Type B pancreatic cell (in vitro differentiated cells): ENCODE measurements at regions not wholly inside any gene's neighbourhood (a gene's known extent, or its start where the extent isn't known, plus 50 kb on each side); places are given as distances from the start of the nearest gene placed in this dataset.

Source experiments
- DNase-seq: peaks from one replicate; pipeline ENCODE4 v3.0.0; 2021; ENCODE audit warnings: mixed read lengths; ENCODE audit not compliant: unreplicated experiment; ENCODE audit errors: extremely low spot score
- H3K27ac Mint-ChIP-seq: 2 replicates; pipeline ENCODE4 v1.8.0; 2021; ENCODE audit warnings: mild to moderate bottlenecking, mixed read lengths
- H3K27me3 Mint-ChIP-seq: 2 replicates; pipeline ENCODE4 v1.8.0; 2021; ENCODE audit warnings: mixed read lengths
- H3K36me3 Mint-ChIP-seq: 2 replicates; pipeline ENCODE4 v1.8.0; 2021; ENCODE audit warnings: mixed read lengths
- H3K4me1 Mint-ChIP-seq: one replicate; pipeline ENCODE4 v1.8.0; 2021; ENCODE audit warnings: mixed read lengths; ENCODE audit not compliant: unreplicated experiment
- H3K4me3 Mint-ChIP-seq: 2 replicates; pipeline ENCODE4 v1.8.0; 2021; ENCODE audit warnings: mild to moderate bottlenecking, mixed read lengths
- H3K9me3 Mint-ChIP-seq: 2 replicates; pipeline ENCODE4 v1.8.0; 2021; ENCODE audit warnings: mixed read lengths
- CTCF ChIP-seq: fragments of 200-600 bp; sonication (generic); conservative IDR thresholded peaks from 2 replicates; pipeline ENCODE4 v1.5.0; 2021; ENCODE audit warnings: antibody characterized with exemption, mild to moderate bottlenecking

DNA sequence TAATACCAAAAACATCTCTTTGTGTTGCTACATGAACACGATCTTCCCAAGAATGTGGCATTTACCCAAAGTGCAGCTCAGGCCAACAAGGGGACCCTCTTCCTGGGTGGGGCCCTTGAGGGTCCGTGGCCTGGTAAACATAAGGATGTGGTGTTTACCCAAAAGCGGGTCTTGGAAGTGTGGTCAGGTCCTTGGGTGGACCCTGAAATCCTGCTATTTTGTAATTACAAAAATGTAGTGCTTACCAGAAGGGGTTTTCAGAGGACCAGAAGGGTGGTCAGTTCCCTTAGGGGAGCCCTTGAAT is 87.8 kb upstream of the PRDM11 start:
- DNase-seq = no peak
- Mint-ChIP-seq H3K36me3 (no peaks in the 10 kb centered on the region), H3K4me3 (no peak overlapping the region), H3K27ac (no peak overlapping the region), H3K4me1 (peaks cover 20% of the 10 kb centered on the region), H3K9me3 (no peaks in the 10 kb centered on the region), H3K27me3 (peaks cover 15% of the 10 kb centered on the region)
- TF ChIP-seq CTCF = no peak

DNA sequence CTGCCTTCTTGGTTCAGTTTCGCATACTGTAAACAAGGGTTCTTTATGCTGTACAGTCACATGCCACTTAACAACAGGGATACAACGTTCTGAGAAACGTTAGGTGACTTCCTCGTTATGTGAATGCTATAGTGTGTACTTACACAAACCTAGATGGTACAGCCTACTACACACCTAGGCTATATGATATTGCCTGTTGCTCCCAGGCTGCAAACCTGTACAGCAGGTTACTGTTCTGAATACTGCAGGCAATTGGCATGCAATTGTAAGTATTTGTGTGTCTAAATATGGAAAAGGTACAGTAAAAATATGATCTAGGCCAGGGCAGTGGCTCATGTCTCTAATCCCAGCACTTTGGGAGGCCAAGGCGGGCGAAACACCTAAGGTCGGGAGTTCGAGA is 85.7 kb upstream of the PRDM11 start:
- peaks cover 5% of the 10 kb centered on the region for H3K27me3 Mint-ChIP-seq
- H3K9me3 Mint-ChIP-seq = no peaks in the 10 kb centered on the region
- peaks cover 20% of the 10 kb centered on the region for H3K4me1 Mint-ChIP-seq
- no peak overlapping the region for H3K4me3 Mint-ChIP-seq
- DNase-seq = no peak
- TF ChIP-seq CTCF = no peak
- H3K36me3 Mint-ChIP-seq = no peaks in the 10 kb centered on the region
- no peak overlapping the region for H3K27ac Mint-ChIP-seq

DNA sequence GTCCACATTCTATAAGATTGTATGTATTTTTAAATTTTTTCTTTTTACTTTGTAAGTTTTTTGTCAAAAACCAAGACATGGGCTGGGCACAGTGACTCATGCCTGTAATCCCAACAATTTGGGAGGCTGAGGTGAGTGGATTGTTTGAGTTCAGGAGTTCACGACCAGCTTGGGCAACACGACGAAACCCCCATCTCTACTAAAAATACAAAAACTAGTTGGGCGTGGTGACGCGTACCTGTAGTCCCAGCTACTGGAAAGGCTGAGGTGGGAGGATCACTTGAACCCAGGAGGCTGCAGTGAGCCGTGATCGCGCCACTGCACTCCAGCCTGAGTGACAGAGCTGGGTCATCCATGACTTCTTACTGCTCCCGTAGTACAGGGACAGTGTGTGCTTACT is 84.8 kb upstream of the PRDM11 start:
- H3K27me3 Mint-ChIP-seq = peaks cover 1% of the 10 kb centered on the region
- no peaks in the 10 kb centered on the region for H3K9me3 Mint-ChIP-seq
- no peak overlapping the region for H3K27ac Mint-ChIP-seq
- H3K4me1 Mint-ChIP-seq = peaks cover 19% of the 10 kb centered on the region
- no peak overlapping the region for H3K4me3 Mint-ChIP-seq
- no peak for TF ChIP-seq CTCF
- DNase-seq = no peak
- H3K36me3 Mint-ChIP-seq = no peaks in the 10 kb centered on the region

DNA sequence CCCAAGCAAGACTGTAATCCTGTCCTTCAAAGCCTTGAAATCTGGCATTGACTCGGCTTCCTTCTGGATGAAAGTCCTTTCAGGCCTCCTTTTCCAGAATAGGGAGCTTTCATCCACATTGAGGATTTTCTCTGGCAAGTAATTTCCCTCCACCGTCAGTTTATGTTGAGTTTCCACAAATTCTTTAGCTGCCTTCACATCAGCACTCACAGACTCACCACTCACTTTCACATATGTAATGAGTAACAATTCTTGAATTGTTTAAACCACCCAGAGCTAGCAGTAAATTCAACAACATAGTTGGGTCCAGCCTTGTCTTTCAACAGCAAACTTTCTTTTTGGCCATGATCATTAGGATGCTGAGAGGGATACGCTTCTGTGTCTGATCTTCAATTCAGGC is 84.3 kb upstream of the PRDM11 start:
- H3K4me3 Mint-ChIP-seq = no peak overlapping the region
- no peak overlapping the region for H3K27ac Mint-ChIP-seq
- H3K4me1 Mint-ChIP-seq = peaks cover 14% of the 10 kb centered on the region
- H3K9me3 Mint-ChIP-seq = no peaks in the 10 kb centered on the region
- no peak for DNase-seq
- no peak for TF ChIP-seq CTCF
- H3K36me3 Mint-ChIP-seq = no peaks in the 10 kb centered on the region
- H3K27me3 Mint-ChIP-seq = peaks cover 3% of the 10 kb centered on the region

- Mint-ChIP-seq H3K27me3 (peaks cover 5% of the 10 kb centered on the region), H3K27ac (no peak overlapping the region), H3K9me3 (no peaks in the 10 kb centered on the region), H3K4me3 (no peak overlapping the region), H3K4me1 (peaks cover 6% of the 10 kb centered on the region), H3K36me3 (no peaks in the 10 kb centered on the region)
- no peak for TF ChIP-seq CTCF
- no peak for DNase-seq
Measured at GRCh38 chr11:45062974-45063635, 83.3 kb upstream of the PRDM11 start.

- Mint-ChIP-seq H3K27me3 (peaks cover 5% of the 10 kb centered on the region), H3K36me3 (no peaks in the 10 kb centered on the region), H3K27ac (no peak overlapping the region), H3K9me3 (no peaks in the 10 kb centered on the region), H3K4me1 (peaks cover 4% of the 10 kb centered on the region), H3K4me3 (no peak overlapping the region)
- no peak for DNase-seq
- no peak for TF ChIP-seq CTCF
Measured at GRCh38 chr11:45063669-45064068, 82.8 kb upstream of the PRDM11 start.
